HG02763 (cell line): ENCODE measurements at regions not wholly inside any gene's neighbourhood (a gene's known extent, or its start where the extent isn't known, plus 50 kb on each side); places are given as distances from the start of the nearest gene placed in this dataset.
"Not testable (repeated sequence)": the region's sequence is repeated elsewhere in the genome, so short reads cannot be mapped to it uniquely, and the experiment has no call there.

ENCODE experiments used
- ATAC-seq: cut with Tn5 transposase; IDR thresholded peaks from one replicate; pipeline ENCODE4 v1.9.1; 2021; ENCODE audit warnings: mild to moderate bottlenecking, moderate library complexity; ENCODE audit not compliant: unreplicated experiment

DNA sequence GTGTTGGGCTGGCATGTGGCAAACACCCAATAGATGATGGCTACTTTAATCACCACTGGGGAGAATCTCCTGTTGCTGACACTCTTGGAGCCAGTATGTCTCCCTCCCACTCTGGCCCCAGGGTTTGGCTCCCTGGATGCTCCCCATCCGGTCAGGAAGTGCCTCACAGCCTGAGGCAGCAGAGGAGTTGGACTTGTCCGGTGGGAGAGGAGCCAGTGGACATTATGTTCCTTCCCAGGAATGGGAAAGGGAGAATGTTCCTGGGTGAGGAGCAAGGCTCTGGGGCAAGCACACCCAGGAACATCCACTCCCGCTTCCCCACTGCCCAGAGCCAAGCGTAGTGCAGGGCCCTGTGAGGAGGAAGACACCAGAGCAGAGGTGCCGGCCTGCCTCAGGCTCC is 84.6 kb upstream of the NAV2 start:
- ATAC-seq, result no peak

DNA sequence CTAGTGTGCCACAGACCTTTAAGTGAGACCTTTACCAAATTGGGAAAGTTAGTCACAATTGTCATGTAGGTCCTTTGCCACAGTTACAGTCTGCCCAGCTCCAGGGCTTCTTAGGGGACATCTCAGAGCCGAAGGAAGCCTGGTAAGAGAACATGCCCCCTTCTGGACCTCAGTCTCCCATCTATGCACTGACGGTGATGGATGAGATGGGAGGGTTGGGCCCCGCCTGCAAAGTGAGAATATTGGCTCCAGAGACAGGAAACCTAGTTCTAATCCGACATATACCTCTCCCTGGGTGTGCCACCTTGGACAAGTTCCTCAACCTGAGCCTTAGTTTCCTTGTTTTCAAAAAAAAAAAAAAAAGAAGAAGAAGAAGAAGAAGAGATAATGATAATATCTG is 85.1 kb upstream of the NAV2 start:
- ATAC-seq, result no peak

DNA sequence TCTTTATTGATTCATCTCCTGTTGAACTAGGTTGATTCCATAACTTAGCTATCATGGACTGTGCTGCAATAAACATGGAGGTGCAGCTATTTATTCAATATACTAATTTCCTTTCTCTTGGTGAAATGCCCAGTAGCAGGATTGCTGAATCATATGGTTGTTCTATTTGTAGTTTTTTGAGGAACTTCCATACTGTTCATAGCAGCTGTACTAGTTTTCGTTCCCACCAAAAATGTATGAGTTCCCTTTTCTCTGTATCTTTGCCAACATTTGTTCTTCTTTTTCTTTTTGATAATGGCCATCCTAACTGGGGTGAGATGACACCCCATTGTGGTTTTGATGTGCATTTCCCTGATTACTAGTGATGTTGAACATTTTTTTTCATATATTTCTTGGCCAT is 87.2 kb upstream of the NAV2 start:
- no peak for ATAC-seq

DNA sequence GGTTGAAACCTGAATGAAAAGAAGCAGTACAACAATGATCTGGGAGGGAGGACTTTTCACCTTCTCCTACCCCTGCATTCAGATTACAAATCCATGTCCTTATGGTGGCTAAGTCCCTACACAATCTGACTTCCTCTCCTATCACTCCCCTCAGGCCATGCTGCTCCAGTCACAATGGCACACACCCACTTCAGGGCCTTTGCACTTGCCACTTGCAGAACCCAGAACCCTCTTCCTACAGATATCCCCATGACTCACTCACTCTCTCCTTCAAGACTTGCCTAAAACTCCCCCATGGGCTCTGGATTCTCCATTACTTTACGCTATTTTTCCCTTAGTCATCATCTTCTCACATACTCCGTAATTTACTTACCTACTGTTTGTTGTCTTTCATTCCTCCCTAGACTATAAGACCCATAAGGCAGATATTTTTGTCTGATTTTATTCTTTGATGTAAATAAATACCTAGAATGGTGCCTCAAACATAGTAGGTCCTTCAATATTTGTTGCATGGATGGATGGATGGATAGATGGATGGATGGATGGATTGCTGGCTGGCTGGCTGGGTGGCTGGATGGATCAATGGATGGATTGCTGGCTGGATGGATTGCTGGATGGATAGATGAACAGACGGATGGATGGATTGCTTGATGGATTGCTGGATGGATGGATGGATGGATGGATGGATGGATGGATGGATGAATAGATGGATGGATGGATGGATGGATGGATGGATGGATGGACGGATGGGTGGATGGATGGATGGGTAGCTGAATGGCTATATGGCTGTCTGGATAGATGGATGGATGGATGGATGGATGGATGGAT is 94.7 kb upstream of the NAV2 start:
- ATAC-seq, result no peak

DNA sequence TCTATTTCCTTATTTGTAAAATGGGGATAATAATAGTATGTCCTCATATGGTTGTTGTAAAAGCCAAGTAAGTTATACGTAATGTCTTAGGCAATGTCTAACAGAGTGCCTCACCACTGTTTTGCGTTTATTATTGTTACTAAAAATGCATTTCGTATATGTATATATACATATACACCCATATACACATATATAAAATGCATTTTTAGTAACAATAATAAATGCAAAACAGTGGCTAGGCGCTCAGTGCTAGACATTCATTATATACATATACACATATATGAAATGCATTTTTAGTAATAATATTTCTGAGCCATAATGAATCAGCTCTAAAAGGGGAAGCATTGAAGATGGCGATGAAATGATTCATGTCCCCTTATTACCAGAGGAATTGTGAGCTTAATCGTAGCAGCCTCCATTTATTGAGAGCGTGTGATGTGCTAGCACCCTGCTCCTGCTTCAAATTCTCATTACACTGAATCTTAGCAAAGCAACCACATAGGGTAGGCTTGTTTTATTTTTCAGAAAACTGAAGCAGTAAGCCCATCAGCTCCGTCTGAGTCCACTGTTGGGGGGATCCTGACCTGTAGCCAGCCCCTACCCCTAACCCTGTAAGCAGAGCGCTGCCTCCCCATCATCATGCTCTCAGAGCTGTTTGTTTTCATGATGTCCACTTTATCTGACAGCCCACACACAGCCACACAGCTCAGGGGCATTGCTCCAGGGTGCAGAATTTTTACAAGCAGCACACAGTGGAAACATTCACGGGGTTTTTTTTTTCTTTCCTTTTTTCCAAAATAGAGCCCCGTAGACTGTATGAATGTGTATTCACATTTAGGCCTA is 97.1 kb upstream of the NAV2 start:
- ATAC-seq, result no peak

DNA sequence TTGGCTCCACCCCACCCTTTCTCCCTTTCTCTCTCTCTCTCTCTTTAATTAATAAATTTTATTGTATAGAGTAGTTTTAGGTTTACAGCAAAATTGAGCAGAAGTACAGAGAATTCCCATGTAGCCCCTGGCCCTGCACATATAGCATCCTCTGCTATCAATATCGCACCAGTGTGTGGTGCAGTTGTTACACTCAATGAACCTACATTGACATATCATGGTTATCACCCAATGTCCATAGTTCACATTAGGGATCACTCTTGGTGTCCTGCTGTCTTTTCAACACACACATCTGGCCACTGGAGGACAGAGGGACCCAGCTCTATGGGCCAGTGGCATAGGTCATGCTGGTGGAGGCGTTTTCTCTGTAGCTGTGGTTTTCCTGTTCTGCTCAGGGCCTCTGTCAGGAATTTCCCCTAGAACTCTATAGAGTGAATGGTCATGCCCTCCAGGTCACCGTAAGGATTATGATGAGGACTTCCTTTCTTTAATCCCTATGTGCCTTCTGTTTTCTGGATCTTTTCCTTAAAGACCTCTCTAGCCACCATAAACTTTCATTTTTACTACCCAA is 98.2 kb upstream of the NAV2 start:
- no peak for ATAC-seq

DNA sequence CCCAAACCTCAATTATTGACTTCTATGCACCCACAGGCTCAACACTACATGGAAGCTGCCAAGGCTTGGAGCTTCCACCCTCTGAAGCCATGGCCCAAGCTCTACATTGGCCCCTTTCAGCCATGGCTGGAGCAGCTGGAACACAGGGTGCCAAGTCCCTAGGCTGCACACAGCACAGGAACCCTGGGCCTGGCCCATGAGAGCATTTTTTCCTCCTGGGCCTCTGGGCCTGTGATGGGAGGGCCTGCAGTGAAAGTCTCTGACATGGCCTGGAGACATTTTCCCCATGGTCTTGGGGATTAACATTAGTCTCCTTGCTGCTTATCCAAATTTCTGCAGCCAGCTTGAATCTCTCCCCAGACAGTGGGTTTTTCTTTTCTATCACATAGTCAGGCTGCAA is 100.6 kb upstream of the NAV2 start:
- not testable (repeated sequence) for ATAC-seq

DNA sequence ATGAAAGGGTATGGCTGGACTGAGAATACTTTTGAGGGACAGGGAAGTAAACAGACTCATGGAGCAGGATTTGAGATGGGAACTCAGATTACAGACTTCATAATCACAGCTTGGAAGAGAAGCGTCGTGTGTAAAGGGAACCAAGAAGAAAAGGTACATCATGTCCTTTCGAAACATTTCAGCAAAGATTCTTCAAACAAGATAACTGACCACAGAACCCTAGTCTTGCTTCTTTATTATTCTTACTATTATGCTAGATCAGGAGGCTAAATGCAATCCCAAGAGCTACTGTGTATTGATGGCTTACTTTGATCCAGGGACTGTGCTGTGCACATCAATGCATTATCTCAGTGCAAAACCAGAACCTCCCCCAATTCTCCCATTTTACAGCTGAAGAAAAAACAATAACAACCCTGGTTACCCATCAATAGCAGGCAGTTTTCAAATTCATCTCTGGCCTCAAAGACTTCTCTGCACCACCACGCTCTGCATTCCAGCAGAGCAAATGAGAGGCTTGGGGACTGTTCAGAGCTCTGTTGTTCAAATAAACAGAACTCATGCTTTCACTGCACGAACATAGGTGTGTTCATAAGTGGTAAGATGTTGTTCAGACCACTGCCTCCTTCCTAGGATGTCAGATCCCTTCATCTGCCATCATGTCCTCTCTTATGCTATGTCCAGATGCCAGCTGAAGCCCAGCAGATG is 104.8 kb upstream of the NAV2 start:
- ATAC-seq, result no peak

DNA sequence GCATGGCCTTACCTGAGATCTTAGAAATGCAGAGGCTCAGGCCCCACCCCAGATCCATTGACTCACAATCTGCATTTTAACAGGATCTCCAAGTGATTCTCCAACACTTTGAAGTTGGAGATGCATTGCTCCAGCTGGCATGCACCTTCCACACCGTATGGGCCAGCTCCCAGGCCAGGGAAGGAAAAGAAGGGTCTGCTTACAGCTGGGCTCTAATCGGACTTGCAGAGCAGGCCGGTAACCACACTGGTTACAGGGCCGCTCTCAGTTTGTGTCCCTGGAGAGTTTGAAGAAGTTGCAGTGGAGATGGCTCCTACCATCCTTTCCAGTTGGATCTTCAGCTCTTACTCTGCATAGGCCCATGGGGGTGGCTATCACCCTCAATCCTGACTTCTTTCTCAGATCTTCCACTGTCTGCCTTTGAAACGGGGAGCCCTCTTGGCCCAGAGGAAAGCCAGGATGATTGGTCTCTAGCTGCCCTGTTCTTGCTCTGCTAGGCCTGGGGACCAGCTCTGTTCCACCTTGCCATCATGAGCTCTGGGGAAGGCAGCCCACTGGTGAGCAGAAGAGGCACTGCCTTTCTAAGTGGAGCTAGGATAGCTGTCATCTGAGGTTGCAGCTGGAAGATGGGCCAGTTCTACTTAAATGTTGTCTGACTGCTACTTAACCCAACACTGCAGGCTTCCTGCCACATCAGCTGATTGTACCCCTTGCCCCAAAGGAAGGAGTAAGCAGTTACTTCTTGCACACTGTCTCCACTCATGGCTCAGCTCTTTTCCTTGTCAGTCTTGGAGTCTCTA is 105.6 kb upstream of the NAV2 start:
- ATAC-seq, result no peak

DNA sequence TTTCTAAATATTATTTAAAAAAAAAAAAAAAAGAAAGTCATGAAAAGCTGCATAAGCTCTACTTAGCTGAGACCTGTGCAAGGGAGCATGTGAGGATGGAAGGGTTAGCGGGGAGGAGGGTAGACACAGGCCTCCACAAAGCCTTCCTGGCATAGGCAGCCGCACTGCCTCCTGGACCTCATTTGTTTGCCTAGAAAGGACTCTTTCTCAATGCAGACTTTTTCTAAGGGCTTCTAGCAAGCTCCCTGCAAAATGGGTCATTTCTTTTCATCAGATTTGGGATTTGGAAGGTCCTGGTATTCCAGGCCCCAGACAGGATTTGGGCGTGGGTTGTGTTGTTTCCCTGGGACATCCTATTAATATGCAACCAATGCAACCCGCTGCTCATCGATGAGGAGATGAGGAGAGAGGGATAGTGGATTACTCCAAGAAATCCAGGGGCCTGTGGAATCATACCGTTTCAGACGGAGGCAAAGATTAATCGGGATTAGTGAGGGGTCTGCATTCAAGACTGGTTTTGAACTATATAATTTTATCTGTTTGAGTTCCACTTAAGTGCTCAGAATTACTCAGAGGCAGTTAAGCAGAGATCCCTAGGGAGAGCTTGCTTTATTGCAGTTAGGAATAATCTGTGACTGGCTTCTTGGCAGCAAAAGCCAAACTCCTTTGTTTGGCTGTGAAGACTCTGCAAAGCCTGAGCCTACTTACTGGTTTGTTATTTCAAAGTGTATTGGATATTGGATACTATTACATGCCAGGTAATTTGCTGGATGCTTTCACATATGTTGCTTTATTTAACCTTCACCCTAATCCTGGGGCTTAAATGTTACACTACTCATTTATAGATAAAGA is 106.9 kb upstream of the NAV2 start:
- no peak for ATAC-seq

DNA sequence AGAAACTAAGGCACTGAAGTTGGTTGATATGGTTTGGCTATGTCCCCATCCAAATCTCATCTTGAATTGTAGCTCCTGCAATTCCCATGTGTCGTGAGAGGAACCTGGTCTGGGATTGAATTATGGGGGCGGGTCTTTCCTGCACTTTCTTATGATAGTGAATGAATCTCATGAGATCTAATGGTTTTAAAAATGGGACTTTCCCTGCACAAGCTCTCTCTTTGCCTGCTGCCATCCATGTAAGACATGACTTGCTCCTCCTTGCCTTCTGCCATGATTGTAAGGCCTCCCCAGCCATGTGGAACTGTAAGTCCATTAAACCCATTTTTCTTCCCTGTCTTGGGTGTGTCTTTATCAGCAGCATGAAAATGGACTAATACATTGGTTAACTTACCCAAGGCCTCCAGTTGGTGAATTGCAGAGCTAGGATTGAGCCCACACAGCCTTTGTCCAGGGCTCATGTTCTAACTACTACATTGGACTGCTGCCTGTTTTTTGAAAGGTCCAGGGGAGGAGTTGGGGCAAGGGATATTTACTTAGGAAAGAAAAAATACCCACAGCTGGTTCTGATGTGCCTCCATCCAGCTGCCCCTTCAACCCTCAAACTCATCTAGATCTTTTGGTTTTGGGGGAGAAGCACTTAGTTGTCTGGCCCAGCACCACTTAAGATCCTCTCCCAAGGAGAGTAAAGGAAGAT is 107.8 kb upstream of the NAV2 start:
- ATAC-seq, result no peak

DNA sequence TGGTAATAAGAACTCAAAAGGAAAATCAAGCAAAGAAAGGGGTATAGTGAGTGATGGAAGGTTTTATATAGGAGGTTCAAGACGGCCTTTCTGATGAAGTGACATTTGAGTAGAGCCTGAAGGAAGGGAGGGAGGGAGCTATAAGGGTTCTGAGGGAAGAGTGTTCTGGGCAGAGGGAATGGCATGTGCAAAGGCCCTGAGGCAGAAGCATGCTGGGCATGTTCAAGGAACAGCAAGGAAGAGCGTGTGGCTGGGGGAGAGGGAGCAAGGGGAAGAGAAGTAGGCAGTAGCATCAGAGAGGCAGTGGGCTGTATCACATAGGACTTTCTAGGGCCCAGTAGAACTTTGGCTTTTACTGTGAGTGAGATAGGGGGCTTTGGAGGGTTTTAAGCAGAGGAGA is 108.9 kb upstream of the NAV2 start:
- ATAC-seq, result no peak

DNA sequence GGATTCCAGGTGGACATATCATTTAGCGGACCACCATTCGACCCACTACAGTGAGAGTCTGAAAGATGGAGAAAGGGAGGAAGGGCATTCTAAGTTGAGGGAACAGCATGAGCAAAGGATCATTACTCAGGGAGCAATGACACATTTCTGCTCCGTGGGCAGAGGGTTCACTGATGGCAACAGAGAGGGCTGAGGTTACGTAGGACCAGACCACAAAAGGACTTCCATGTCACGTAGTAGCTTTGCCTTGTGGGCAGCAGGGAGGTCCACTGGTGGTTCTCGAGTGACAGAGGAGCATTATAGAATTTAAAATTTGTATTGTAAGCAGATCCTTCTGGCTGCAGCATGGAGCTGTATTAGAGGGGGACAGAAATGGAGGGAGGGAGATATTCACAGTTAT is 109.7 kb upstream of the NAV2 start:
- ATAC-seq, result no peak

DNA sequence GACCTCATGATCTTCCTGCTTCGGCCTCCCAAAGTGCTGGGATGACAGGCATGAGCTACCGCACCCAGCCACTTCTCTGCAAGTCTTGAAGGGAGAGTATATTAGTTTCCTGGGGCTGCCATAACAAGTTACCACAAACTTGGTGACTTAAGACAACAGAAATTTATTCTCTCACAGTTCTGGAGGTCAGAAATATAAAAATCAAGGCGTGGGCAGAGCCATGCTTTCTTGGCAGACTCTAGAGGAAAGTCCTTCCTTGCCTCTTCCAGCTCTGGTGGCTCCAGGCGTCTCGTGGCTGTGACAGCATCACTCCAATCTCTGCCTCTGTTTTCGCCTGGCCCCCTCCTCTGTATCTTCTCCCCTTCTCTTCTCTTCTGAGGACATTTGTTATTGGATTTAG is 110.2 kb upstream of the NAV2 start:
- ATAC-seq, result no peak

DNA sequence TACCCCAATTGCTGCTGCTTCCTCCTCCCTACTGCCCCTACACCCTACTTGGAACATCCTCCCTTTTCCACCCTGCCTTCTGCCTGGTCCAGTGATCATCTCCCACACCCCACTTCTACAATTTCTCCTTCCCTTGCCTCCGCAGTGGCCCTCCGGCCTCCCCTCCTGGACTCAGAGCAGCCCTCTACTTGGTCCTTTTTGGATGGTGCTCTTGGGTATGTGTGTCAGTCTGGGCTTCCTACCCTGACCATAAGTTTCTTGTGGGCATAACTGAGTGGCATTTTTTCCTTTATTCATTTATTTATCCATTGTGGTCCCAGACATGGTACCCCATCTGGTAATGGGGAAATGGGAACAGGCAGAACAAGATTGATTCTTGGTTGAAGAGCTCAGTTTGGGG is 111.4 kb upstream of the NAV2 start:
- no peak for ATAC-seq

DNA sequence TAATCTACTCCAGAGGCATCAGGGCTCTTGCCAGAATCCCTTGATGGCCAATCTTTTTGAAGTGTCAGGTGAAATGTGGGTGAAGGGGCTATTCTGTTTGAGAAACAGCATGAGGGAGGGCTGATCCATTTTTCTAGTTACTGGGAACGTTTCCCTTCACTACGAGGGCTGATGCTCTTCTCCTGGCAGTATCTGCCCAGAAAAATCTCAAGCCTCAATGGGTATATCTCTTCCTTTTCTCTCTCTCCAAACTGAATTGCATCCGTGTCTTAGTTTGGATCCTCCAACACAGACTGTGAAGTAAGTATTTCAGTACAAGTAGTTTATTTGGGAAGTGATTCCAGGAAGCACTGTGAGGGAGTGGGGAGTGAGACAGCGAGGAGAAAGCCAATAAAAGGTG is 113.0 kb upstream of the NAV2 start:
- no peak for ATAC-seq

DNA sequence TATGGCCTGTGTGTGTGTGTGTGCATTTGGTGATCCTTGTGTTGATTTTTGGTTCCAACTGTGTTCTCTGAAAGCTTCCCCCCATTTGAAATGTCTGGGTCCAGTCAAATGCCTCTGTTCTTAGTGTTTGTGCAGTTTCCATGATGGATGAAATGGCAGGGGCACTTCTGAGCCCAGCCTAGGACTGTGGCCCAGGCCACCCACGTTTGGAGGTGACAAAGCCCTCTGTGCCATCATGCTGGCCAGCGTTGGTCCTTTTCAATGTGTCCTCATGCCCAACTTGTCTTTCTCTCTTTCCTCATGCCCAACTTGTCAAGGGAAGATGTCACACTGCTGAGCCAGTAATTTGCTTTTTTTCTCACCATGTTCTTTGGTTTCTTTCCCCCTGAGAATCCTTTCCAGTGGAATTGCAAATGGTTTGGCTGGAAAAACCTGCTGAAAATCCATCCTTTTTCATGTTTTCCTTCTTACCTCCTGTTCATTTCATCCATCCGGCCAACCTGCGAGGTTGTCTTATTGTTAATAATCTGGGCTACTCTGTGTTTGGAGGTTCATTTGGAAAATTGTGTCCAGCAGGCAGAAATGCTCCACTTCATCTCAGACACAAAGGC is 113.7 kb upstream of the NAV2 start:
- no peak for ATAC-seq

DNA sequence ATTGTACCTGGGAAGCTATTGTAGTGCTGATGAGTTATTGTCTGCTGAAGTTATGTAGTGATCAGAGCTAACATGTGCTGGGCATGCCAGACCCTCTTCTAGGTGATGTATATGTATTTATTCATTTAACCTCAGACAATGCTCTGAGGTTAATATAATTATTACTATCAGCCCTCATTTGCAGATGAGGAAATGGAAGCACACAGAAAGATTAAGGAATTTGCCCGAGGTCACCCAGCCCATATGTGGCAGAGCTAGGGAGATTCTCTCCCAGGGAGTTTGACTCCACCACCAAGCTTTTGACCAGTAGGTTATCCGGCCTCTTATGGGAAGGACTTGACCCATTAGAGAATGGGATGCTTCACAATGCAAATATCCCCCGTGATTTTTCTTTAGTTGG is 114.2 kb upstream of the NAV2 start:
- ATAC-seq, result no peak

DNA sequence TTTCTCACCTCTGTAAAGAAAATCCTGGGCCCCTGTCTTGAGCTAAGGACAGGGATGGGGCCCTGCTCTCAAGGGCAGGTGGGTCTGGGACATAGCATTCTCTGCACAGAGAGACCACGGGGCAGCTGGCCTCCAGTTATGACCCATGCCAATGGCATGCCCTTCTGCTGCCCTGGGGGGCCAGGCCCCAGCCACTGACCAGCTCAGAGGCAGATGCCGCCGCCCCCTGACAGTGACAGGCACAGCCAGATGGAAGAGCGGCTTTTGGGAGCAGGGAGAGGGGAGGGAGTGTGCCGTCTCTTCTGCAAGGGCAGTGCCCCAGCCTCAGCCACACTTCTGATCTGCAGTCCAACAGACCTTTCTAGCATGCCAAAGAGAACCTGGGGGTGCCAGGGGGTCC is 114.8 kb upstream of the NAV2 start:
- ATAC-seq, result no peak
